ENCODE measurements at regions not wholly inside any gene's neighbourhood (a gene's known extent, or its start where the extent isn't known, plus 50 kb on each side); places are given as distances from the start of the nearest gene placed in this dataset.

DNA sequence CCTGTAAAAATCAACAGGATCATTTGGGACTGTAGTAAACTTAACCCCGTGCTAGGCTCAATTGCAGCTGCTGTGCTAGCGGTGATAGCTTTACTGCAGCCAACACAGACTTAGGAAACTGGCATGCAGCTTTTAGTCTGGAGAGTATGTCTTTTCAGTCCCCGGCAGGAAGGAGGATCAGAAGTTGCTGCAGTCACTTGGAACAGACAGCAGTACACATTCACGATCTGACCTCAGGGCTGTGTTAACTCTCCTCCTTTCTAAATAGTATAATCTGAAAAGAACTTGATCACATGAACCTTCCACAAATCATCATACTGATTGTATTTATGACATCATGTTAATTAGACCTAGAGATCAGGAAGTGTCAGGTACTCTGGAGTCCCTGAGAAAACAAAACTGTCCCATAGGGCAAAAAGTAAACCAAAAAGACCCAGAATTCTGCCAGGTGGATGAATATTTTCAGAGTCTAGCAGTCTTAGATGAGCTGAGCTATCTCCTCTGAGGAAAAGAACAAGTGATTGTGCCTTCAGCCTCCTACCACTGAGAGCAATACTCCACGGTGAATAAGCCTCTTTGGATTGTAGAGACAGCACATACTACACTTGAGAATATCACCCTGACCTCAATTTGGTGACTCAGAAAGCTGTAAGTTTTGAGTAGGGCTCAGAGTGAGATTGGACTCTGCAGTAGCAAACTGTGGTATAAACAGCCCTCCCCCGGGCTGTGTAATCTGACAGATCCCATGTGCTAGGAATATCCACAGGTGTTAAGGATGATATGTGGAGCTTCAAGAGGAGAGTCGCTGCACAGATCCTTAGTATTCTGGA, 181.0 kb upstream of the GPR12 start:
- peaks cover 6% of the 10 kb centered on the region for H3K4me1 Mint-ChIP-seq
- no peak overlapping the region for H3K4me3 Mint-ChIP-seq
- no peaks in the 10 kb centered on the region for H3K36me3 Mint-ChIP-seq
- ATAC-seq (peak; percentile 99), DNase-seq (ENCODE audit: low spot score in 2 of 2) (no peak)
- H3K9me3 Mint-ChIP-seq: no peaks in the 10 kb centered on the region
- no peak overlapping the region for H3K27ac Mint-ChIP-seq

DNA sequence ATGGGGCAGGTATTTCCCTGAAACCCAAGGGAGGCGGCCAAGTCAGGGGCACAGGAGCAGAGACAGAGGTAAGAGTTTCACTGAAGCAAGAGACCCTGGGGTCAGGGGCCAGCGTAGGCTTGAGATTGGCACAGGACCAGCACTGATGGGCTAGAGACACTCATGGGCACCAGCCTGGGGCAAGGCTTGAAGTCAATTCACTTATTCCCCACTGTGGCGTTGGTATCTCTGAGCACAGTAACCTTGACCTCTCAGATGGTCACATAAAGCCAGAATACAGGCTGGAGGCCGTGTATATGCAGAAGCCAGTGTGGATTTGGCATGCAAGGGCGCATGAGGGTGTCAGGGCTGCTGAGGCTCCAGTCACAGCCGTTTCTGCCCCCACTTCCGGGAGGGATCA, 173.5 kb upstream of the GPR12 start:
- Mint-ChIP-seq H3K4me3 (no peak overlapping the region), H3K4me1 (peaks cover 7% of the 10 kb centered on the region), H3K9me3 (no peaks in the 10 kb centered on the region), H3K27ac (no peak overlapping the region), H3K36me3 (no peaks in the 10 kb centered on the region)
- no peak for DNase-seq (ENCODE audit: low spot score in 2 of 2)
- ATAC-seq: no peak

DNA sequence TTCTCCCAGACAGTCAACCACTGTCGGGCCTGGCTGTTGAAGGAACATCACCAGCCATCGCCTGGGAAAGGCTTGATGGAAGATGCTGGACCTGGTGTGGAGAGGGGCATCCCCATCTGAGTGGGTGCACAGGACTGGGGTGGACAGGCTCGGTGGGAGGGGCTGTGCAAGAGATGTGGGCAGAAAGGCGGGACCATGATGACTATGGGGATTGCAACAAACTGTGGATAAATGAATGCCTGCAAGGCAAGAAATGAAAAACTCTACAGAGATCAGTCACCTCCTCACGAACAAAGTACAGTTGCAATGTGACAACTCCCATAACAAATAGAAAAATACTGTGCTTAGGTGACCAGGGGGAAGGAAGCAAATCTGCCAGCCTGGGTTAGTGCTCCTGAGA, 171.9 kb upstream of the GPR12 start:
- Mint-ChIP-seq H3K4me3 (no peak overlapping the region), H3K9me3 (no peaks in the 10 kb centered on the region), H3K36me3 (no peaks in the 10 kb centered on the region), H3K4me1 (peaks cover 7% of the 10 kb centered on the region), H3K27ac (no peak overlapping the region)
- DNase-seq (ENCODE audit: low spot score in 2 of 2): no peak
- no peak for ATAC-seq

DNA sequence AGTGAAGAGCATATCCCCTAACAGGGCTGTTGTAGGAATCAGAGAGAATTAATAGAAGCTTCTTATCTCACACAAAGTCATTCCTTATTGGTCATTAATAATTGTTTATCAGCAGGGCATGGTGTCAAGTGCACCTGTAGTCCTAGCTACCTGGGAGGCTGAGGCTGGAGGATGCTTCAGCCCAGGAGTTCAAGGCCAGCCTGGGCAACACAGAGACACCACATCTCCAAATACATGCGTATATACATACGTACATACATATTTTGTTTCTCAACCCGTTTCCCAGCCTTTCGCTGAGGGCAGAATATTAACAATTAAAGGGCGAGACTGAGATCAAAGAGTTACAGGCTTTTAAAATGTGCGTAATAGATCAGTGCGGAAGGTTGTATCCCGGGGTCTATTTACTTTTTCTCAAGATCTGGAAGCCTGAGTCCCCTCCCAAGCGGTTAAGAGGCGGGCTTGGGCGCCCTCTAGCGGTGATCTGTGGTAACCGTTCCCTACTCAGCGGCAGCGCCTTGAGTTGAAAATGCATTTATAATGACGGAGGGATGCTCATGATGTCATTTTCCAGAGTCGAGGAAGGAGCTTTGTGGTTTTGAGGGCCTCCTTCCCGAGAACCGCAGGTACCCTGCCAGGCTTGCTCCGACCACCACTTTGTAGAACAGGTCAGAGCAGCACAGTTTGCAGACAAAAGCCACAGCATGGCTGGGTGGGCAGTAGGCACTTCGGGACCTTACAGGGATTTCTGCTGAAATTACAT, 169.6 kb upstream of the GPR12 start:
- Mint-ChIP-seq H3K9me3 (no peaks in the 10 kb centered on the region), H3K4me3 (no peak overlapping the region), H3K4me1 (peaks cover 7% of the 10 kb centered on the region), H3K27ac (no peak overlapping the region), H3K36me3 (no peaks in the 10 kb centered on the region)
- ATAC-seq: peak; percentile 60
- peak; percentile 64 to 87 for DNase-seq (ENCODE audit: low spot score in 2 of 2)

DNA sequence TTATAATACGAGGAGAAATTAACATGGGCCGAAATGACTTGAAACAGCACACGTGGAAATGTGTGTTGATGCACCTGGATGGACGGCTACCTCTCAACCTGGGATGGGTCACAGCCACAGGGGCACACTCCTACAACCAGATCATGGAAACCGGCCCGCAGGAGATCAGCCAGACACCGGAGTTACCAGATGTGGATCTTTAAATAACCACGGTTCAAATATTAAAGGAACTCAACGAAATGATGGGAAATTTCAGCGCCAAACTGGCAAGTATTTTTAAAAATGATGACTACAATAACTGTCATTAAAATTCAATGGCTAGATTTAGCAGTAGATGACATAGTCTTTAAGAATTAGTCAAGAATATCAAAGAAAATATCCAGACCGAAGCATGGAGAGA, 166.9 kb upstream of the GPR12 start:
- H3K4me3 Mint-ChIP-seq: no peak overlapping the region
- H3K36me3 Mint-ChIP-seq: no peaks in the 10 kb centered on the region
- DNase-seq (ENCODE audit: low spot score in 2 of 2) (no peak), ATAC-seq (no peak)
- H3K4me1 Mint-ChIP-seq: peaks cover 7% of the 10 kb centered on the region
- no peak overlapping the region for H3K27ac Mint-ChIP-seq
- H3K9me3 Mint-ChIP-seq: no peaks in the 10 kb centered on the region

DNA sequence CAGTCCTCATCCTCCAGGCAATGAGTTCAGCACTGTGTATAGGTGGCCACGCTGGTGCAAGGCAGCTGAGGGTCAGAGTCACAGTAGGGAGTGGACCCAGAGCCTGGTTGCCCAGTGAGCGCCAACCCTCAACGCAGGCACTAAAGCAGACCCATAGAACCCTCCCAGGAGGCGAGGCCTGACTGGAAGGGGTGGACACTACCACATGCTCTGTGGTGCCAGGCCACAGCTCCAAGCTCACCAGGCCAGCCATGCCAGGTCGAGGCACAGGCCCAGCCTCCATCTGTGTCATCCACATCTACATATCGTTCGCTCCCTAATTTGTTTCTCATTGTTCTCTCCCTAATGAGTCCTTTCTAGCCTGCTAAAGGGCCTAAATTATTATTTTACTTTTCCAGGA, 165.8 kb upstream of the GPR12 start:
- no peak for DNase-seq (ENCODE audit: low spot score in 2 of 2)
- Mint-ChIP-seq H3K9me3 (no peaks in the 10 kb centered on the region), H3K4me1 (peaks cover 7% of the 10 kb centered on the region), H3K36me3 (no peaks in the 10 kb centered on the region), H3K4me3 (no peak overlapping the region), H3K27ac (no peak overlapping the region)
- ATAC-seq: no peak

DNA sequence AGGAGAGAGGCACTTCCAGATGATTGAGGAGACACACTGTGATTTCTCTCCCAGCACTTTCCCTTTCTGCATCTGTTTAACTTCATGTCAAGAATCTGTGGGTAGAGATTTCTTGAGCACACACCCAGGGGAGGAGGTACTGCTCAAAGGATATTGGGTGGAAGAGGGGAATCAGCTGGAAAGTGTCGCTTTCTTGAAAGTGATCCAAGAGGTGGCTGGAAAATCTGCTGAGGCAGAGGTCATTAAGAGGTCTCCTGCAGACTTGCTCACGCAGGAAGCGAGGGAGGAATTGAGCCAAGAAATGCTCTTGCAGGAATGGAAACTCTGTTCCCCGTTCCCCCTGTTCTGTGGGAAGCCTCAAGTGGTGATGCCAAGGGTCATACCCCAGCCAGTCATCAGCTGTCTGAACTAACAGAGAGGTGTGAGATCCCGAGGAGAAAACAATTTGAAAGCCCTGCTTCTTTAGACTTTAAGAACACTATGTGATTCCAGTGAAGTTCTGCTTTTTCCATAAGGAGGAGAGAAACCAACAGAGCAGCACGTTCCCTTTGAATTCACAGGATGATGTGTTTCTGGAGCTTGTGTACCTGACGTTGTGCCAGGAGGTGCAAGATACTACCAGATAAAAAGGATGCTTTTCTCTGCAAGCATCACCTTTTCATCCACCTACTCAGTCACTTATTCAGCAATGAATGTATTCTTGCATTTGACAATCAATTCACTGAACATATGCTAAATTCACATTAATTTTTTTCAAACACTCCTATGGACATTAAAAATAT, 163.4 kb upstream of the GPR12 start:
- Mint-ChIP-seq H3K4me1 (no peaks in the 10 kb centered on the region), H3K27ac (no peak overlapping the region), H3K4me3 (no peak overlapping the region), H3K9me3 (no peaks in the 10 kb centered on the region), H3K36me3 (no peaks in the 10 kb centered on the region)
- ATAC-seq (no peak), DNase-seq (ENCODE audit: low spot score in 2 of 2) (no peak)

DNA sequence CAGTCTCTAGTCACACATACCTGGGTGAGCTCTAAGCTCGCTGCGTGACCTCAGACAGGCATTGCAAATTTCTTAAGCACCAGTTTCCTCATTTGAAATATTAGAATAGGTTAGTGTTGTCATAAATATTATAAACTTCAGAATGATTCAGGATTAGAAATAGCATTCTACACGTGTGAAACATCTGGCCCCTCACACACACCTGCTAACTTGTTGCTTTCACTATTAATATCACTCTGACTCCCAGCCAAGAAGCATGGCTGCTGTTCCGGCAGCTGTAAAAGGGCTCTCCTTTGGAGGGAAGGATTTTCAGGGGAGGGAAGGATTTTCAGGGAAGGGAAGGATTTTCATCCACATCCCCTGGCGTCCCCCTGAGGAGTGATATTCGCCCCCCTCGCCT, 161.3 kb upstream of the GPR12 start:
- Mint-ChIP-seq H3K4me3 (no peak overlapping the region), H3K36me3 (no peaks in the 10 kb centered on the region), H3K9me3 (no peaks in the 10 kb centered on the region), H3K4me1 (no peaks in the 10 kb centered on the region), H3K27ac (no peak overlapping the region)
- DNase-seq (ENCODE audit: low spot score in 2 of 2) (no peak), ATAC-seq (no peak)

DNA sequence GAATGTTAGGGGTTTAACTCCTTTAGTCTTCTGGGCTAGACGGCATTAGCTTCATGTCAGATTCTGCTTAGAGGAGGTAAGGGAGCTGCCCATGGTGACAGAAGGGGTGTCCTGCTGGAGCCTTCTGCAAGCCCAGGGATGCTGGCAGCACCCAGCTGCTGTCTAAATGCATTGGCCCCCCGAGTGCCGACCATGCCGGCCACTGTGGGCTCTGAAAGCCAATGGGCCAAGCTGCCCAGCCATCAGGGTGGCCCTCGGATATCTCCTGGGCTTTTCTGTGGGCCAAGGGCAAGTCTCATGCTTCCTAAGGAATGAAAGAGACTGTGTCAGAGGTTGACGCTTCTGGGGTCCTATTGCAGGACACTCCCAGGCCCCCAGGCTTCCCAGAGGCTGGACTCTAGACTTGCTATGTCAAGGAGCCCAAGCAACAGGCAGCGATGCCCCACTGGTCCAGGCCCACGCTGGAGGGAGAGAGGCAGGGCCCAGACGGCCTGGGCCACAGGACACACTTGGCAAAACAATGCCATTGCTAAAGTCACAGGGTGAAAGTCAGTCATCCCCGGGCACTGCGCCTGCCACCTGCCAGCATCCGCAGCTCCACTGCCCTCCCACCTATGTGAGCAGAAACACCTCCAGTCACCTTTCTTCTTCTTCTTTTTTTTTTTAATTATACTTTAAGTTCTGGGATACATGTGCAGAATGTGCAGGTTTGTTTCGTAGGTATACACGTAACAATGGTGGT, 160.2 kb upstream of the GPR12 start:
- Mint-ChIP-seq H3K36me3 (no peaks in the 10 kb centered on the region), H3K4me3 (no peak overlapping the region), H3K4me1 (no peaks in the 10 kb centered on the region), H3K27ac (no peak overlapping the region), H3K9me3 (no peaks in the 10 kb centered on the region)
- DNase-seq (ENCODE audit: low spot score in 2 of 2) (no peak), ATAC-seq (no peak)

DNA sequence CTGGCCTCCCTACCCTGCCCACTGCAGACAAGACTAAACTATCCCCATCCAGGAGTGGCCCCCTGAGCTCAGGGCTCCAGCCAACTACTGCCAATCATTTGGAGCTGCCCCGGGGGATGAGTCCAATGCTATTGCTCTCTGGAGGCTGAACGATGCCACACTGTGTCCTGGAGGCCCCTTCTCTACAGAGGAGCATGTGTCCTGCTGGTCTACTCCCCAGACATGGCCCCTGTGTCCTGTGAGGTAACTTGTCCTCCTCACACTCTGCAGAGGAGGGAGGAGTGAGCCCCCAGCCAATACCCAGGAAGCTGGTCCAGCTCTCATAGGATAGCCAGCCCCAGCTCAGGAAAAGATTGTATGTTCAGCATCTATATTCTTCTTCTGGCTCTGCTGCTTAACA, 159.1 kb upstream of the GPR12 start:
- no peaks in the 10 kb centered on the region for H3K9me3 Mint-ChIP-seq
- DNase-seq (ENCODE audit: low spot score in 2 of 2): no peak
- ATAC-seq: no peak
- H3K4me1 Mint-ChIP-seq: peaks cover 6% of the 10 kb centered on the region
- no peaks in the 10 kb centered on the region for H3K36me3 Mint-ChIP-seq
- no peak overlapping the region for H3K4me3 Mint-ChIP-seq
- H3K27ac Mint-ChIP-seq: no peak overlapping the region

DNA sequence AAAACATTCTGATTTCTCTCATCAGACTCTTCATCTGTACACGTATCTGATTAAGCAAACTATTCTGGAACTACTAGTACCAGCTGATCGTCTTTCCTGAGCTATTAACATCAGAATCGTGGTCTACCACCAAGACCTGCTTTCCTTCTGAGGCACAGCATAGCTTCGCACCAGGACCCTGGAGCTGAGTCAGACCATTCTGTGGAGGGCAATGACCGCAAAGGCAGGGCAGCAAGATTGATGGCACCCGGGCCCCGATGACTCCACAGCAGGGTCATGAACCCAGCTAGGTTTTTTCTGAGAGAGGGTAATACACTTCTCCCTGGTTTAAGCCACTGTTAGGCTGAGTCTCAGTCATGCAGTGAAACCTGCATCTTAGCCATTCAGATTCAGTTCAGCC, 158.7 kb upstream of the GPR12 start:
- H3K27ac Mint-ChIP-seq: no peak overlapping the region
- no peaks in the 10 kb centered on the region for H3K9me3 Mint-ChIP-seq
- no peak for DNase-seq (ENCODE audit: low spot score in 2 of 2)
- ATAC-seq: peak; percentile 66
- peaks cover 9% of the 10 kb centered on the region for H3K4me1 Mint-ChIP-seq
- no peaks in the 10 kb centered on the region for H3K36me3 Mint-ChIP-seq
- no peak overlapping the region for H3K4me3 Mint-ChIP-seq

DNA sequence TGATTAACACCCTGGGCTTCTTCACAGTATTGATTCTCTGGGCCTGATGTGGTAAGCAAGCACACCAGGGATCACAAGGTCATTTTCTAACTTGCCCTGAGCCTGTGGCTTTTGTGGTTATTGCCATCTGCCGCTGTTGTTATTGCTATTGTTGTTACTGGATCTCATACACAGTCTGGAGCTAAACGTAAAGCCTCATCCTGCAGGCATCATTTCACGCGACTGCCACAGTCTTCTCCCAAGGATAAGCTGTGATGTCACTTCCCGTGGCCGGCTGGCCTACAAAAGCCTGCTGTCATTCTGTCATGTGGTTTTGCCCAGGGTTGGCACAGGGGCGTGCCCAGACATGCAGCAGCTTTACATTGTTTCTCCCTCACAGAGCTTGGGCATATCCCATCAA, 154.0 kb upstream of the GPR12 start:
- Mint-ChIP-seq H3K4me3 (no peak overlapping the region), H3K36me3 (no peaks in the 10 kb centered on the region), H3K27ac (peak overlapping the region; percentile 15), H3K9me3 (no peaks in the 10 kb centered on the region), H3K4me1 (peaks cover 9% of the 10 kb centered on the region)
- ATAC-seq: peak; percentile 64
- no peak for DNase-seq (ENCODE audit: low spot score in 2 of 2)

DNA sequence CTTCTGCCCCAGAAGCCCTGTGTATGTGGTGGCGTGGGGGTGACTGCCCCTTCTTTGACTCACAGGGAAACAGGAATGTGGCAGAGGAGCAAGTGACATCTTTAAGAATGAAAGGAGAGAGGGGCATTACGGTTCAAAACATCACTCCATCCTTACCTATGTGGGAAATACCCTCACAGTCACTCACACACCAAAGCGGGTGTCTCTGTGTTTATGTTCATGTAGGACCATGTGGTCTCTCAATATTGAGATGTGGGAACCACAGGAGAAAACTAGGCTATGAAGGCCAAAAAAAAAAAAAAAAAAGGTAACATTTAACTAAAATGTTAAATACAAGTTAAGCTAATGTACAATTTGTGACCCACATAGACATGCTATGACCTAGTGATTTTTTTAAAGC, 153.6 kb upstream of the GPR12 start:
- H3K9me3 Mint-ChIP-seq: no peaks in the 10 kb centered on the region
- DNase-seq (ENCODE audit: low spot score in 2 of 2) (no peak), ATAC-seq (no peak)
- H3K27ac Mint-ChIP-seq: peak overlapping the region; percentile 15
- no peaks in the 10 kb centered on the region for H3K36me3 Mint-ChIP-seq
- peaks cover 9% of the 10 kb centered on the region for H3K4me1 Mint-ChIP-seq
- no peak overlapping the region for H3K4me3 Mint-ChIP-seq

DNA sequence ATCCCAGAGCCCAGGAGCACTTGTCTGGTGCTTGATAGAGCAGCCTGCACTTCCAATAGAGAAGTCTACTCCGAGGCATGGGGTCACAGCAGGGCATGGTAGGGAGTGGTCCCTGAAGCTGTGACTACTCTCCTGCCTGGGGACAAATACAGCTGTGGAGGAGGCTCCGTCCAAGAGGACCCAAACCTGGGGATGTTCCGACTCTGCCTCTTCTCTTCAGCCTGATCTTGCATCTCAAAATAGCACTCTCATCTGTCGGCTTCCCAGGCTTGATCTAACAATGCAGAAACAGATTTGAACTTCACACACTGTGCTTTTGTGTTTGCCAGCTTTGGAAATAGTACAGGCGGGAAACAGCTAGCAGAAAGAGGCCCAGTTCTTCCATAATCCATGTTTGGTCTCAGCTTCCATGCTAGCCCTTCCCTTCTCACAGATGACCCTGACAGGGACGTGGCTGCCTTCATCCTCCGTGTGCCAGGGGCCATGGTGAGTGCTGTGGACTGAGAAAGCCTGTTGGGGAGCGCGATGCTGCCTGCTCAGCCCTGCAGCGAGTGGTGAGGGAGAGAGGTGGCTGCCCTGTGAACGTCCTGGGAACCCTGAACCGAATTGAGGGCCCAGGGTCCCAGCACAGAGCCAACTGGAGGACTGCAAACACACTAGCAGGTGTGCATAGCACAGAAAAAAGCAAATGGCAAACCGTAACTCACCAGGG, 150.3 kb upstream of the GPR12 start:
- DNase-seq (ENCODE audit: low spot score in 2 of 2): no peak
- ATAC-seq: peak; percentile 35
- H3K9me3 Mint-ChIP-seq: no peaks in the 10 kb centered on the region
- no peak overlapping the region for H3K27ac Mint-ChIP-seq
- H3K4me3 Mint-ChIP-seq: no peak overlapping the region
- H3K36me3 Mint-ChIP-seq: no peaks in the 10 kb centered on the region
- peaks cover 9% of the 10 kb centered on the region for H3K4me1 Mint-ChIP-seq

All from stimulated activated effector memory CD8-positive, alpha-beta T cell treated with anti-CD3 and anti-CD28 coated beads, Interleukin-12 subunit alpha, Interleukin-12 subunit beta, amount 100 ng/mL, for 72 hours (primary cell).